ENCODE measurements at regions not wholly inside any gene's neighbourhood (a gene's known extent, or its start where the extent isn't known, plus 50 kb on each side); places are given as distances from the start of the nearest gene placed in this dataset.

GRCh38 chr6:117142142-117142541, 123.2 kb upstream of the VGLL2 start:
- CTCF ChIA-PET = no interaction called here
- POLR2A ChIA-PET = no interaction called here

GRCh38 chr6:117142995-117143394, 122.4 kb upstream of the VGLL2 start:
- no peaks in the 10 kb centered on the region for H3K4me1 ChIP-seq (ENCODE audit: control insufficient read depth, insufficient read depth, low read length)
- ChIA-PET CTCF (interaction anchor here (0.7 kb wide), 1 partner anchor 1617 kb away, joined by 5 read pairs; no protein-coding TSS in a partner anchor), POLR2A (no interaction called here)
- no peaks in the 10 kb centered on the region for H3K9me3 ChIP-seq (ENCODE audit: control insufficient read depth, insufficient read depth, low read depth, low read length)
- H3K27ac ChIP-seq (ENCODE audit: extremely low read depth, low read depth, low read length) = no peak overlapping the region
- TF ChIP-seq, protein P1, sequence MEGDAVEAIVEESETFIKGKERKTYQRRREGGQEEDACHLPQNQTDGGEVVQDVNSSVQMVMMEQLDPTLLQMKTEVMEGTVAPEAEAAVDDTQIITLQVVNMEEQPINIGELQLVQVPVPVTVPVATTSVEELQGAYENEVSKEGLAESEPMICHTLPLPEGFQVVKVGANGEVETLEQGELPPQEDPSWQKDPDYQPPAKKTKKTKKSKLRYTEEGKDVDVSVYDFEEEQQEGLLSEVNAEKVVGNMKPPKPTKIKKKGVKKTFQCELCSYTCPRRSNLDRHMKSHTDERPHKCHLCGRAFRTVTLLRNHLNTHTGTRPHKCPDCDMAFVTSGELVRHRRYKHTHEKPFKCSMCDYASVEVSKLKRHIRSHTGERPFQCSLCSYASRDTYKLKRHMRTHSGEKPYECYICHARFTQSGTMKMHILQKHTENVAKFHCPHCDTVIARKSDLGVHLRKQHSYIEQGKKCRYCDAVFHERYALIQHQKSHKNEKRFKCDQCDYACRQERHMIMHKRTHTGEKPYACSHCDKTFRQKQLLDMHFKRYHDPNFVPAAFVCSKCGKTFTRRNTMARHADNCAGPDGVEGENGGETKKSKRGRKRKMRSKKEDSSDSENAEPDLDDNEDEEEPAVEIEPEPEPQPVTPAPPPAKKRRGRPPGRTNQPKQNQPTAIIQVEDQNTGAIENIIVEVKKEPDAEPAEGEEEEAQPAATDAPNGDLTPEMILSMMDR (tag by site-specific recombination; IDR thresholded peaks at IDR 0.05) = no peak
- no peak for TF ChIP-seq SCRT1 (tag by site-specific recombination; IDR thresholded peaks at IDR 0.05; ENCODE audit: borderline replicate concordance)
- no peak for TF ChIP-seq ZNF24 (tag by site-specific recombination; IDR thresholded peaks at IDR 0.05)
- TF ChIP-seq YY1 (tag by site-specific recombination; IDR thresholded peaks at IDR 0.05) = no peak
- no peak for TF ChIP-seq ZNF148 (tag by site-specific recombination; IDR thresholded peaks at IDR 0.05; ENCODE audit: borderline replicate concordance)
- H3K4me3 ChIP-seq (ENCODE audit: low read depth, low read length) = no peak overlapping the region
- H3K36me3 ChIP-seq (ENCODE audit: control insufficient read depth in 2 of 2, insufficient read depth in 1 of 2, low read length in 2 of 2) = no peaks in the 10 kb centered on the region

More at GRCh38 chr6:117142142-117142541, 123.2 kb upstream of the VGLL2 start:
- no peak overlapping the region for H3K4me3 ChIP-seq (ENCODE audit: low read depth, low read length)
- no peaks in the 10 kb centered on the region for H3K9me3 ChIP-seq (ENCODE audit: control insufficient read depth, insufficient read depth, low read depth, low read length)
- no peaks in the 10 kb centered on the region for H3K4me1 ChIP-seq (ENCODE audit: control insufficient read depth, insufficient read depth, low read length)
- H3K27ac ChIP-seq (ENCODE audit: extremely low read depth, low read depth, low read length) = no peak overlapping the region
- no peaks in the 10 kb centered on the region for H3K36me3 ChIP-seq (ENCODE audit: control insufficient read depth in 2 of 2, insufficient read depth in 1 of 2, low read length in 2 of 2)
- TF ChIP-seq ZNF548 (tag by site-specific recombination; IDR thresholded peaks at IDR 0.05) (no peak), ZNF658 (tag by site-specific recombination; IDR thresholded peaks at IDR 0.05) (no peak), SP3 (tag by site-specific recombination; IDR thresholded peaks at IDR 0.05) (no peak), TCF7L2 (IDR thresholded peaks at IDR 0.05; ENCODE audit: borderline replicate concordance, low read depth, low read length) (no peak), ZNF248 (tag by site-specific recombination; IDR thresholded peaks at IDR 0.05) (no peak), ZNF776 (tag by site-specific recombination; IDR thresholded peaks at IDR 0.05; ENCODE audit: borderline replicate concordance) (no peak), RBAK (tag by site-specific recombination; IDR thresholded peaks at IDR 0.05) (no peak), BCL11B (tag by site-specific recombination; IDR thresholded peaks at IDR 0.05; ENCODE audit: low read depth) (no peak), ZNF555 (tag by site-specific recombination; conservative IDR thresholded peaks at IDR 0.05) (no peak), ZNF571 (tag by site-specific recombination; IDR thresholded peaks at IDR 0.05) (no peak), ZEB2 (tag by site-specific recombination; IDR thresholded peaks at IDR 0.05) (no peak), ZNF114 (tag by site-specific recombination; IDR thresholded peaks at IDR 0.05) (no peak), ZNF518A (tag by site-specific recombination; conservative IDR thresholded peaks at IDR 0.05; ENCODE audit: low read depth) (no peak), ZNF169 (tag by site-specific recombination; IDR thresholded peaks at IDR 0.05) (no peak)
- TF ChIP-seq, protein P2, sequence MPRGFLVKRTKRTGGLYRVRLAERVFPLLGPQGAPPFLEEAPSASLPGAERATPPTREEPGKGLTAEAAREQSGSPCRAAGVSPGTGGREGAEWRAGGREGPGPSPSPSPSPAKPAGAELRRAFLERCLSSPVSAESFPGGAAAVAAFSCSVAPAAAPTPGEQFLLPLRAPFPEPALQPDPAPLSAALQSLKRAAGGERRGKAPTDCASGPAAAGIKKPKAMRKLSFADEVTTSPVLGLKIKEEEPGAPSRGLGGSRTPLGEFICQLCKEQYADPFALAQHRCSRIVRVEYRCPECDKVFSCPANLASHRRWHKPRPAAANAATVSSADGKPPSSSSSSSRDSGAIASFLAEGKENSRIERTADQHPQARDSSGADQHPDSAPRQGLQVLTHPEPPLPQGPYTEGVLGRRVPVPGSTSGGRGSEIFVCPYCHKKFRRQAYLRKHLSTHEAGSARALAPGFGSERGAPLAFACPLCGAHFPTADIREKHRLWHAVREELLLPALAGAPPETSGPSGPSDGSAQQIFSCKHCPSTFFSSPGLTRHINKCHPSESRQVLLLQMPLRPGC (tag by site-specific recombination; IDR thresholded peaks at IDR 0.05) = no peak
